Activated effector memory CD4-positive, alpha-beta T cell treated with anti-CD3 and anti-CD28 coated beads, Interleukin-2, amount 50 U/mL, for 16 hours (primary cell): ENCODE measurements at regions not wholly inside any gene's neighbourhood (a gene's known extent, or its start where the extent isn't known, plus 50 kb on each side); places are given as distances from the start of the nearest gene placed in this dataset.

Experiments used
- DNase-seq: peaks from one replicate; pipeline ENCODE4 v3.0.0-alpha.2; 2020

DNA sequence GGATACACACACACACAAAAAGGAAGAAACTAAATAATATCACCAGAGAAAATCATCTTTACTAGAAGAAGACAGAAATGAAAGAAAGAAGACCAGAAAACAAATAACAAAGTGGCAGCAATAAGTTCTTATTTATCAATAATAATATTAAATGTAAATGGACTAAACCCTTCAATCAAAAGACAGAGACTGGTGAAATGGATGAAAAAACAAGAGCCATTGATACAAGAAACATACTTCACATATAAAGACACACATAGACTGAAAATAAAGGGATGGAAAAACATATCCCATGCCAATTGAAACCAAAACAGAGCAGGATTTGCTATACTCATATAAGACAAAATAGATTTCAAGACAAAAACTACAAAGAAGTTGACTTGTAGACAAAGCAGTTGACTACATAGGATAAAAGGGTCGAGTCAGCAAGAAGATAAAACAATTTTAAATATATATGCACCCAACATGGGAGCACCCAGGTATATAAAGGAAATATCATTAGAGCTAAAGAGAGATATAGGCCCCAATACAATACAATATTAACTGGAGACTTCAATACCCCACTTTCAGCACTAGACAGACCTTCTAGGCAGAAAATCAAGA, 259.4 kb downstream of the EPM2A start:
- no peak for DNase-seq

GRCh38 chr6:145480024-145480423, 255.3 kb downstream of the EPM2A start:
- no peak for DNase-seq

- DNase-seq: no peak
Measured at GRCh38 chr6:145483191-145483996, 251.9 kb downstream of the EPM2A start.

- no peak for DNase-seq
Measured at GRCh38 chr6:145485288-145485687, 250.0 kb downstream of the EPM2A start.

GRCh38 chr6:145486306-145486705, 249.0 kb downstream of the EPM2A start:
- DNase-seq: no peak

DNA sequence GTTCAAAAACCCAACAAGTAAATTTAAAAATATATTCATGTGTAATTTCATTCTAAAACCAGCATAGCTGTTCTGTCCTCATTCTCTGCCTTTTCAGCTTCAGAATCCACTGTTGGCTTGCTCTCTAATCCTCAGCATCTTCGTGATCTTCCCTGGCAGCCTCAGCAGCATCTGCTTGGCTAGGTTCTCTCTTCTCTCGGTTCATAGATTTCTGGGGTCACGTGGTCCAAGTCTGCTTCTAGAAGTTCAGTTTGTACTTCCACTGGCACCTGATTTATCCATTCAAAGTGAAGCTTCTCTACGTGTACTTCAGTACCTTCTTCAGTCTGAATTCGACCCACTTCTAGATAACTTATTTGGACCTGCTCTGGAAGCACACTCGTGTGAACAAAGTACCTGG, 245.7 kb downstream of the EPM2A start:
- DNase-seq: no peak

GRCh38 chr6:145490068-145490467, 245.3 kb downstream of the EPM2A start:
- no peak for DNase-seq

- DNase-seq: no peak
Measured at GRCh38 chr6:145491126-145491525, 244.2 kb downstream of the EPM2A start.

DNA sequence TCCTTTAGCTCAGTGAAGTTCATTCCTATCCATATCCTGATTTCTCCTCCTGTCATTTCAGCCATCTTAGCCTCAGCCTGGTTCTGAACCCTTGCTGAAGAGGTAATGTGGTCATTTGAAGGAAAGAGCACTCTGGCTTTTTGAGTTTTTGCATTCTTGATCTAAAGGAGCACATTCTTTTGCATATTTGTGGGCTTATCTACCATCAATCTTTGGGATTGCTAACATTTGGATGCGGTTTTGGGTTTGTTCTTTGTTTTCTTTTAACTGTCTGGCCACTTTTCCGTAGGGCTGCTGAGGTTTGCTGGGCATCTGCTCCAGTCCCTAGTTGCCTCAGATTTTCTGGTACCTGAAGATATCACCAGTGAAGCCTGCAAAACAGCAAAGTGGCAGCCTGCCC, 238.3 kb downstream of the EPM2A start:
- no peak for DNase-seq

DNA sequence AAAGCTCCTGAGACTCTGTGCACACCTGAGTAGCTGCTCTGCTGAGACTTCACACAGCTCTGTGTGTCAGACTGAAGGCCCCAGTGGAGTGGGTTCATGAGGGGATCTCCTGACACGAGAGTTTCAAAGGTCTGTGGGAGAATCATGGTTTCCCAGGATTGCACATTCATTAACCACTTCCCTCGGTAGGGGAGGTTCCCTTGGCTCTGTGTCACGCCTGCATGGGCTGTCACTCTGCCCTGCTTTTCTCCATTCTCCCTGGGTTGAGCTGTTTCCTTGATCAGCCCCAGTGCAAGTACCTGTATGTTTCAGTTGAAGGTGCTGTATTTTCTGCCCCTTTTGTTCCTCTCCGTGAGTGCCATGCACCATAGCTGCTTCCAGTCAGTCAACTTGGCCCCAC, 236.9 kb downstream of the EPM2A start:
- DNase-seq: no peak

GRCh38 chr6:145502416-145502815, 232.9 kb downstream of the EPM2A start:
- no peak for DNase-seq

- DNase-seq: no peak
Measured at GRCh38 chr6:145506136-145506535, 229.2 kb downstream of the EPM2A start.

DNA sequence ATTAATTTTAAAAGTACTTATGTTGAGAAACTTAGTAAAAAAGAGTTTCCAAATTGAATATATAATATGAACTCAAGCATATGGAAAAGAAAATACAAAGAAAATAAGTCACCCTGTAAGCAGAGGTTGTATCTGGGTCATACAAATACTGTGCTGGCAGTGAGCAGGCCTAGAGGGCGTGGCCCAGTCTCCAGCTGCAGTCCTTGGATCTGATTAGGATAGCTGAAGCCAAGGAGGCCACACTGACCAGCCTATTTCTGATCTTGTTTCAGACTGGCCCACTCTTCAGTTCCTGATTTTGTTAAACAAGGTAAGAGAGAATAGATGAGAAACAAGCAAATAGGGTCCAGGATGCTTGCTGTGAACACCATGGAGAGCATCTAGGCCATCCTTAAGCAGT, 228.8 kb downstream of the EPM2A start:
- no peak for DNase-seq

- no peak for DNase-seq
Measured at GRCh38 chr6:145507239-145507638, 228.1 kb downstream of the EPM2A start.

DNA sequence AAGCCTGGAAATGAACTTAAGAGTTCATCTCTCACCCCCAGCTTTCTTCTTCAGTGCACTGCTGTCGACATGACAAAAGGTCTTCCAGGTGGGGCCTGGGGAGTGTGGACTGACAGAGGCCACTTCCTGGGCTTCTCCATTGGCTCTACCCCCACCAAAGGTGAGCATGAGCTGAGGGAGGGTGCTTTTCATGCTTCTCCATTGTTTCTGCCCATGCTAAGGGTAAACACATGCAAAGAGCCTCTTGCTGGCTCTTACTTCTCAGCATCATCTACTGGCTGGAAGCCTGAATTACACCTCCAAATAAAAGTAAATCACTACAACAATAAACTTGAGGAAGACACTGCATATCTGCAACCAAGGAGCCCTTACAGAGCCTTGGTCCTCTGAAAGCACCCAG, 227.2 kb downstream of the EPM2A start:
- no peak for DNase-seq

DNA sequence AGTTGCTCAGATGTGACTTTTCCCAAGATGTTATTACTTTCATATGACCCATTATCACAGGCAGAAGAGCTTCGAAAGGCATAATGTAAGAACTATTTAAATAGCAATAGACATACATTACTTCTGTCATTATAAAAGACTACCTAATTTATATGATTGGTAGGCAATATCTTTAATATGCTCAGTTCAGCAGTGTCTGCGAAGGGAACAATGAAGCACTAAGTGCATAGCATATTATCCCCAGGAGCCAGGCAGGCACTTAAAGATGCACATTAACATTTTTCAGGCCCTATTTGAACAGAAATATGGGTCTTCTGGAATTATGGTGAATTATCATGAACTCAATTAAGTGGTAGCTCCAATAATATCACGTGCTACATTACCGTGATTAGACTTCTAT, 217.8 kb downstream of the EPM2A start:
- no peak for DNase-seq

- DNase-seq: no peak
Measured at GRCh38 chr6:145525038-145525437, 210.3 kb downstream of the EPM2A start.

DNA sequence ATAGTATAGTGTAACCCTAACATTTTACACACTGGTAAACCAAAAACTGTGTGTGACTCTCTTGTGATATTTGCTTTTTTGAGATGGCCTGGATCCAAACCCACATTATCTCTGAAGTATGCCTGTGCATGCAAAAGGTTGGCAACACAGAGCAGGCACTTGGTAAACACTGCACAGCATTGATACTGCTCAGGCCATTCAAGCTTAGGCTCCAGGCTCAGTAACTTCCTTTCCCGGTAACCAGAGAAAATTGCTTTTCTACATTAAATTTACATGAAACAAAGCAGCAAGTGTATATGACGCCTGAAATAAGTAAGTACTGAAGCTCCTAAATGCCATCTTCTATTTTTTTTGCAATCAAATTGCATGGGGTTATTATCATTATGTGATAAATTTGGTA, 205.7 kb downstream of the EPM2A start:
- no peak for DNase-seq

GRCh38 chr6:145530454-145530853, 204.9 kb downstream of the EPM2A start:
- DNase-seq: no peak

GRCh38 chr6:145531032-145531431, 204.3 kb downstream of the EPM2A start:
- no peak for DNase-seq

DNA sequence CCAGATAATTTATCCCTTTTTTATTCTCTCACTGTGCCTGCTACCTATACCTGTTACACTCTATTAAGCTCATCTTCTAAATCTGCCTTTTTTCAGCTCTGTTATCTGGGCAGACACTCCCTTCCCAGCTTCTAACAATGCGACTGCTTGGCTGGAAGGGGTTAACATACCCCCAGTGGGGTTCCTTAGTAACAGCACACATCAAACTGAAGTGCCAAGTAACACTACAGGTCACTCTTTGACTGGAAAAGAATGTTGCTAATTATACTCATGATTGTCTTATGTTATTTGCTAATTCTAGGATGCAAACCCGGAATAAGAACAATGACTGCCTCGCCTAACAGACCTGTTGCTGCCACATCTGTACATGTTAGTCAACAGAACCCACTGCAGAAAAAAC, 203.5 kb downstream of the EPM2A start:
- DNase-seq: no peak

GRCh38 chr6:145532361-145532760, 203.0 kb downstream of the EPM2A start:
- no peak for DNase-seq

DNA sequence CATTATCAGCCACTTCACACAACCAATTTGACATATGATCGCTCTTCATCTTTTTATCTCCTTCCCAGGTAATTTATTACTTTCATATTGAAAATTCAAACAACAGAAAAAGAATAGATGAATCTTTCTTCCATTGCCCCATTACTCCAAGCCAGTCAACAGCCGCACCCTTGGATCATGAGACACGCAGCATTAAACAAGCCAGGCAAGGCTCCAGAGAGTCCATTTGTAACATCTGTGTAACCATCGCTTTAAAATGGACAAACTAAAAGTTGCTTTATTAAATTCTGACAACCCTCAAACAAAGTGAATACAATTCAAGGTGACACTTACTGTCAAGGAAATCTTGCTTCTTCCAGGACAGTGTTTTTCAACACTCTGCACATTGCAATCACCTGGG, 200.3 kb downstream of the EPM2A start:
- DNase-seq: no peak

GRCh38 chr6:145538989-145539388, 196.3 kb downstream of the EPM2A start:
- DNase-seq: no peak

GRCh38 chr6:145539831-145540230, 195.5 kb downstream of the EPM2A start:
- DNase-seq: no peak
